HepG2 (cell line): ENCODE measurements at regions not wholly inside any gene's neighbourhood (a gene's known extent, or its start where the extent isn't known, plus 50 kb on each side); places are given as distances from the start of the nearest gene placed in this dataset.

ENCODE experiments used
- ARID2 ChIP-seq: sonication (generic); formaldehyde crosslinking; IDR thresholded peaks from 2 replicates; pipeline ENCODE4 v1.8.1; 2022; ENCODE audit warnings: mild to moderate bottlenecking, missing genetic modification reagents, borderline replicate concordance
- ARID5B ChIP-seq: IDR thresholded peaks from 2 replicates; pipeline ENCODE4 v1.4.0; 2020; ENCODE audit warnings: mild to moderate bottlenecking, missing genetic modification reagents
- CTCF ChIP-seq: sonication (generic); formaldehyde crosslinking; IDR thresholded peaks from 2 replicates; pipeline ENCODE4 v1.5.0; 2020; ENCODE audit warnings: mild to moderate bottlenecking, missing genetic modification reagents, moderate library complexity
- ELF3 ChIP-seq: IDR thresholded peaks from 2 replicates; pipeline ENCODE4 v1.6.1; 2016; ENCODE audit warnings: missing genetic modification reagents, missing compliant biosample characterization
- FLYWCH1 ChIP-seq: sonication (generic); formaldehyde crosslinking; IDR thresholded peaks from 2 replicates; pipeline ENCODE4 v1.8.1; 2023; ENCODE audit warnings: mild to moderate bottlenecking, missing genetic modification reagents
- SALL1 ChIP-seq: sonication (generic); formaldehyde crosslinking; IDR thresholded peaks from 2 replicates; pipeline ENCODE4 v1.8.0; 2022; ENCODE audit warnings: mild to moderate bottlenecking, missing genetic modification reagents
- SOX6 ChIP-seq, 2 experiments: fragments of 450-650 bp in 1 of 2; sonication (generic) in 1 of 2; formaldehyde crosslinking in 1 of 2; IDR thresholded peaks; 2 replicates each; pipeline versions ENCODE4 v1.4.0 to v1.6.1; 2017 to 2020; ENCODE audit warnings: antibody characterized with exemption in 1 of 2, mild to moderate bottlenecking in 1 of 2, missing genetic modification reagents in 1 of 2
- SP5 ChIP-seq: IDR thresholded peaks from 2 replicates; pipeline ENCODE4 v1.6.1; 2016; ENCODE audit warnings: low read depth, borderline replicate concordance
- THAP9 ChIP-seq: sonication (generic); formaldehyde crosslinking; IDR thresholded peaks from 2 replicates; pipeline ENCODE4; 2020; ENCODE audit warnings: missing genetic modification reagents, mild to moderate bottlenecking, borderline replicate concordance
- TP53 ChIP-seq: sonication (generic); formaldehyde crosslinking; conservative IDR thresholded peaks from 2 replicates; pipeline ENCODE4 v1.4.0; 2020; ENCODE audit warnings: missing genetic modification reagents
- ZFX ChIP-seq: sonication (generic); formaldehyde crosslinking; IDR thresholded peaks from 2 replicates; pipeline ENCODE4 v1.4.0; 2020; ENCODE audit warnings: mild to moderate bottlenecking, low read depth, missing genetic modification reagents, moderate library complexity
- ZNF292 ChIP-seq: sonication (generic); formaldehyde crosslinking; IDR thresholded peaks from 2 replicates; pipeline ENCODE4 v1.8.1; 2022; ENCODE audit warnings: mild to moderate bottlenecking, low read depth, missing genetic modification reagents, borderline replicate concordance
- ZNF609 ChIP-seq: sonication (generic); formaldehyde crosslinking; IDR thresholded peaks from 2 replicates; pipeline ENCODE4 v1.4.0; 2020; ENCODE audit warnings: mild to moderate bottlenecking, missing genetic modification reagents, borderline replicate concordance
- ZNF614 ChIP-seq: IDR thresholded peaks from 2 replicates; pipeline ENCODE4 v1.6.1; 2018; ENCODE audit warnings: missing biosample characterization, missing genetic modification reagents, inconsistent platforms, borderline replicate concordance
- ZSCAN21 ChIP-seq: sonication (generic); formaldehyde crosslinking; IDR thresholded peaks from 2 replicates; pipeline ENCODE4 v1.8.0; 2022; ENCODE audit warnings: mild to moderate bottlenecking, missing genetic modification reagents, moderate library complexity, borderline replicate concordance

DNA sequence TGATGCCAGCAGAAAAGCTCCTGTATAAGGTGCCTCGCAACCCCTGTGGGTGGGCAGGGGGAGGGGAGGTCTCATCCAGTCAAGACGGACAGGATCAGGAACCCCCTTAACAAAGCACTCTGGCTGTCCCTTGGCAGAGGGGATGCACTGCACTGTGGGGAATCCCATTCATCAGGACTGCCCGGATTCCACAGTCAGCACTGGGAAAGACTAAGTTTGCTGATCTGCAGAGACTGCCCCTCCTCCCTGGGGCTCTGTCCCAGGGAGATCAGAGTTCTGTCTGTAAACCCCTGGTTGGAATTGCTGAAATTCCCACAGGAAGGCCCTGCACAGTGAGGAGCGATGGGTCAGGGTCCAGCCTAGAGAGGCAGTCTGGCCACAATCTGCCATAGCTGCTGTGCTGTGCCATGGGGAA is 149.5 kb upstream of the RBBP8 start (continued):
- TF ChIP-seq ELF3 = 0 out of 2 replicates have a peak, but pooled peaks have one; percentile 12
- peak; percentile 91; the same call in 1 of the 2 replicates for TF ChIP-seq ZNF292 (CRISPR knock-in tag)
- peak; percentile 53; the same call in 1 of the 2 replicates for TF ChIP-seq SP5
- TF ChIP-seq FLYWCH1 (CRISPR knock-in tag) = no peak
- peak; percentile 31; the same call in 1 of the 2 replicates for TF ChIP-seq ARID5B (CRISPR knock-in tag)
- no peak for TF ChIP-seq TP53
- TF ChIP-seq ARID2 (CRISPR knock-in tag) = no peak
- no peak for TF ChIP-seq SOX6 (IDR thresholded peaks at IDR 0.05)
- TF ChIP-seq SOX6 (CRISPR knock-in tag; IDR thresholded peaks at IDR 0.05) = peak; percentile 50; the same call in 1 of the 2 replicates
- TF ChIP-seq SALL1 (CRISPR knock-in tag) = peak; percentile 40; the same call in 1 of the 2 replicates
- 0 out of 2 replicates have a peak, but pooled peaks have one; percentile 12 for TF ChIP-seq CTCF (CRISPR knock-in tag)
- TF ChIP-seq ZFX (CRISPR knock-in tag) = peak; percentile 51
- TF ChIP-seq ZNF614 (CRISPR knock-in tag) = peak; percentile 39; the same call in 1 of the 2 replicates
- TF ChIP-seq ZSCAN21 (CRISPR knock-in tag) = peak; percentile 53; the same call in 1 of the 2 replicates
- TF ChIP-seq ZNF609 (CRISPR knock-in tag) = 0 out of 2 replicates have a peak, but pooled peaks have one; percentile 19
- peak; percentile 65; the same call in 1 of the 2 replicates for TF ChIP-seq THAP9 (CRISPR knock-in tag)
